GM12891 (cell line): ENCODE measurements at regions not wholly inside any gene's neighbourhood (a gene's known extent, or its start where the extent isn't known, plus 50 kb on each side); places are given as distances from the start of the nearest gene placed in this dataset.

ENCODE experiments used
- SPI1 ChIP-seq: IDR thresholded peaks from 2 replicates; pipeline ENCODE4 v1.6.1; 2011; ENCODE audit warnings: low read depth, low read length, control low read depth
- TAF1 ChIP-seq: IDR thresholded peaks from 2 replicates; pipeline ENCODE4 v1.6.1; 2011; ENCODE audit warnings: low read depth, low read length, control low read depth

- TF ChIP-seq SPI1 (no peak), TAF1 (no peak)
These were observed 122.3 kb downstream of the XCL2 start for GRCh38 chr1:168421399-168422004.
